ENCODE measurements at regions not wholly inside any gene's neighbourhood (a gene's known extent, or its start where the extent isn't known, plus 50 kb on each side); places are given as distances from the start of the nearest gene placed in this dataset.

DNA sequence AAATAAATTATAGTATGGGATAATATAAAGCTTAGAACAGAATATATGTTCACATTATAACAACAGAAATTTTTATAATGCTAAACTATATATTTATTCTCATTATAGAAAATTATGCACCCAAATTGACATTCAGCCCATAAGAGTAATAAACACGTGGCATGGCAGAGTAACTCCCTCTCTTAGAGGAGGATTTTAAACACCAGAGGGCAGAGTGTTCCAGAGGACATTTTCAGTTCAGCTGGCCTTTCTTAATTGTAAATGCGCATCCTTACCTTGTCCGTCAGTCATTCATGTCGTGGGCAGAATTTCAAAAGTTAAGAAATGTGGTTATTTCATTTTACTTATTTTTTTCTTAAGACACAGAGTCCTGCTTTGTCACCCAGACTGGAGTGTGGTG lies 147.1 kb downstream of the TANC2 start:
- TF ChIP-seq, protein P1, sequence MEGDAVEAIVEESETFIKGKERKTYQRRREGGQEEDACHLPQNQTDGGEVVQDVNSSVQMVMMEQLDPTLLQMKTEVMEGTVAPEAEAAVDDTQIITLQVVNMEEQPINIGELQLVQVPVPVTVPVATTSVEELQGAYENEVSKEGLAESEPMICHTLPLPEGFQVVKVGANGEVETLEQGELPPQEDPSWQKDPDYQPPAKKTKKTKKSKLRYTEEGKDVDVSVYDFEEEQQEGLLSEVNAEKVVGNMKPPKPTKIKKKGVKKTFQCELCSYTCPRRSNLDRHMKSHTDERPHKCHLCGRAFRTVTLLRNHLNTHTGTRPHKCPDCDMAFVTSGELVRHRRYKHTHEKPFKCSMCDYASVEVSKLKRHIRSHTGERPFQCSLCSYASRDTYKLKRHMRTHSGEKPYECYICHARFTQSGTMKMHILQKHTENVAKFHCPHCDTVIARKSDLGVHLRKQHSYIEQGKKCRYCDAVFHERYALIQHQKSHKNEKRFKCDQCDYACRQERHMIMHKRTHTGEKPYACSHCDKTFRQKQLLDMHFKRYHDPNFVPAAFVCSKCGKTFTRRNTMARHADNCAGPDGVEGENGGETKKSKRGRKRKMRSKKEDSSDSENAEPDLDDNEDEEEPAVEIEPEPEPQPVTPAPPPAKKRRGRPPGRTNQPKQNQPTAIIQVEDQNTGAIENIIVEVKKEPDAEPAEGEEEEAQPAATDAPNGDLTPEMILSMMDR (IDR thresholded peaks at IDR 0.05; ENCODE audit: low read depth, low read length): peak; percentile 69
- no peak for TF ChIP-seq EZH2phosphoT487 (IDR thresholded peaks at IDR 0.05; ENCODE audit: low read depth)

Data from OCI-LY3 (cell line).